Glutamatergic neuron (in vitro differentiated cells): ENCODE measurements at regions not wholly inside any gene's neighbourhood (a gene's known extent, or its start where the extent isn't known, plus 50 kb on each side); places are given as distances from the start of the nearest gene placed in this dataset.
A peak's percentile ranks its signal among the peaks of the same experiment; 100 is the strongest.

ENCODE experiments used
- DNase-seq: peaks from one replicate; pipeline ENCODE4 v3.0.0; 2022
- H3K27ac Mint-ChIP-seq: one replicate; pipeline ENCODE4 v1.8.0; 2020; ENCODE audit warnings: mild to moderate bottlenecking, mixed read lengths, inconsistent platforms; ENCODE audit not compliant: unreplicated experiment
- H3K27me3 Mint-ChIP-seq: one replicate; pipeline ENCODE4 v1.8.0; 2020; ENCODE audit warnings: mild to moderate bottlenecking, moderate library complexity, mixed read lengths, inconsistent platforms; ENCODE audit not compliant: unreplicated experiment
- H3K36me3 Mint-ChIP-seq: one replicate; pipeline ENCODE4 v1.8.0; 2020; ENCODE audit warnings: mild to moderate bottlenecking, mixed read lengths, inconsistent platforms; ENCODE audit not compliant: unreplicated experiment
- H3K4me1 Mint-ChIP-seq: one replicate; pipeline ENCODE4 v1.8.0; 2020; ENCODE audit warnings: mild to moderate bottlenecking, low read depth, mixed read lengths, inconsistent platforms; ENCODE audit not compliant: unreplicated experiment
- H3K4me3 Mint-ChIP-seq: one replicate; pipeline ENCODE4 v1.8.0; 2020; ENCODE audit warnings: mild to moderate bottlenecking, mixed read lengths, inconsistent platforms; ENCODE audit not compliant: unreplicated experiment
- H3K9me3 Mint-ChIP-seq: one replicate; pipeline ENCODE4 v1.8.0; 2020; ENCODE audit warnings: mild to moderate bottlenecking, moderate library complexity, mixed read lengths, inconsistent platforms; ENCODE audit not compliant: unreplicated experiment
- TF ChIP-seq, protein P1 (sequence below): fragments of 200-600 bp; sonication (generic); IDR thresholded peaks from one replicate; pipeline ENCODE4 v1.5.0; 2021; ENCODE audit not compliant: partially characterized antibody, unreplicated experiment

- Mint-ChIP-seq H3K9me3 (no peaks in the 10 kb centered on the region), H3K4me3 (no peak overlapping the region), H3K36me3 (no peaks in the 10 kb centered on the region), H3K4me1 (no peaks in the 10 kb centered on the region), H3K27me3 (no peaks in the 10 kb centered on the region), H3K27ac (no peak overlapping the region)
- DNase-seq = no peak
- TF ChIP-seq, protein P1, sequence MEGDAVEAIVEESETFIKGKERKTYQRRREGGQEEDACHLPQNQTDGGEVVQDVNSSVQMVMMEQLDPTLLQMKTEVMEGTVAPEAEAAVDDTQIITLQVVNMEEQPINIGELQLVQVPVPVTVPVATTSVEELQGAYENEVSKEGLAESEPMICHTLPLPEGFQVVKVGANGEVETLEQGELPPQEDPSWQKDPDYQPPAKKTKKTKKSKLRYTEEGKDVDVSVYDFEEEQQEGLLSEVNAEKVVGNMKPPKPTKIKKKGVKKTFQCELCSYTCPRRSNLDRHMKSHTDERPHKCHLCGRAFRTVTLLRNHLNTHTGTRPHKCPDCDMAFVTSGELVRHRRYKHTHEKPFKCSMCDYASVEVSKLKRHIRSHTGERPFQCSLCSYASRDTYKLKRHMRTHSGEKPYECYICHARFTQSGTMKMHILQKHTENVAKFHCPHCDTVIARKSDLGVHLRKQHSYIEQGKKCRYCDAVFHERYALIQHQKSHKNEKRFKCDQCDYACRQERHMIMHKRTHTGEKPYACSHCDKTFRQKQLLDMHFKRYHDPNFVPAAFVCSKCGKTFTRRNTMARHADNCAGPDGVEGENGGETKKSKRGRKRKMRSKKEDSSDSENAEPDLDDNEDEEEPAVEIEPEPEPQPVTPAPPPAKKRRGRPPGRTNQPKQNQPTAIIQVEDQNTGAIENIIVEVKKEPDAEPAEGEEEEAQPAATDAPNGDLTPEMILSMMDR = no peak
These were observed 392.9 kb downstream of the IPMK start for GRCh38 chr10:57874810-57875209.

DNA sequence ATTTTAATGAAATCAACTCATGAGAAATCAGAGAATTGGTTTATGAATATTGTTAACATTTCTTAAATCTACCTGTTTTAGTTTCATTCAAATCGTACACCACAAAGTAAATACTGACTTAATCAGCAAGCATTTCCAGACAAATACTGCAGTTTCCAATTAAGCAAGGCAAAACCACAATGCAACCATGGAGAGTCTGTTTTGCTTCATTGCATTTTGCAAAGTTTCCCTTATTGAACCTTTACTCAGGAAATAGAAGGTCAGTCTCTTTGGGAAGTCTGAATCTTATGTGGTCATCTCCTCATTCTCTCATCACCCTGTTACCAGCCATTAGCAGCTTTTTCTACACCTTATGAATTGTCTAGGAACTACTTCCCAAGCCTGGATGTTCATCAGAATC lies 400.5 kb downstream of the IPMK start:
- Mint-ChIP-seq H3K36me3 (no peaks in the 10 kb centered on the region), H3K9me3 (no peaks in the 10 kb centered on the region), H3K27me3 (peaks cover 3% of the 10 kb centered on the region), H3K27ac (no peak overlapping the region), H3K4me3 (no peak overlapping the region), H3K4me1 (no peaks in the 10 kb centered on the region)
- TF ChIP-seq, protein P1 = no peak
- DNase-seq = no peak

- no peak for DNase-seq
- H3K4me1 Mint-ChIP-seq = no peaks in the 10 kb centered on the region
These were observed 402.7 kb downstream of the IPMK start for GRCh38 chr10:57864765-57865680.

DNA sequence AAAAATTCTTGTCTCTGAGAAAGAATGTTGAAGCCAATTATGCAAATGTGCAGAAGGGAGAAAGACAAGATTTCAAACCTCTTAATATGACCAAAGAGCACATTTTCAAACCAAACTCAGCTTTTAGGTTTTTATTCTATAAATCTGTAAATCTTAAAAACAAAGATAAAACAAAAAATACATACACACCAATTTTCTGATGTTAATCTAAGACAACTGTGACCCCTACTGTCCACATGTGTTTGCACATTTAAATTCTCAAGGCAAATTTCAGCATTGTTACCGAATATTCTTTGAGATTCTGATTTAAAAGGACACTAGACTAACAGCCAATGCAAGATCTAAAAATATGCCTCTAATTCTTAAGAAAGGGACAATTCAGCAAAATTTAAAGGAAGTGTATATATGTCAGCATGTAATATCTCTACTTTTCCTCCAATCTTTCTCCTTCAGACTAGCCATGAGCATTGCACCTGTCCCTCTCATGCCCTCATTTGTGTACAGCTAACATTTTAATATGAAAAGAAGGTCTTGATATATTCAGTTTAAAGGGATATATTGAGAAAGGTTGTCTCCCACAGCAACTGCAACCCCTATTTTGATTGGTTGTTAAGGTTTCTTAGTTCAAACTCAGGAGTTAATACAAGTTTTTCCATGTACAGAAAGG lies 417.9 kb downstream of the IPMK start:
- no peak overlapping the region for H3K4me3 Mint-ChIP-seq
- TF ChIP-seq, protein P1 = peak; percentile 46
- peaks cover 2% of the 10 kb centered on the region for H3K9me3 Mint-ChIP-seq
- H3K36me3 Mint-ChIP-seq = no peaks in the 10 kb centered on the region
- H3K4me1 Mint-ChIP-seq = no peaks in the 10 kb centered on the region
- no peak for DNase-seq
- peaks cover 2% of the 10 kb centered on the region for H3K27me3 Mint-ChIP-seq
- no peak overlapping the region for H3K27ac Mint-ChIP-seq

More at GRCh38 chr10:57864765-57865680, 402.7 kb downstream of the IPMK start:
- TF ChIP-seq, protein P1 = no peak
- Mint-ChIP-seq H3K36me3 (no peaks in the 10 kb centered on the region), H3K27ac (no peak overlapping the region), H3K4me3 (no peak overlapping the region), H3K9me3 (no peaks in the 10 kb centered on the region), H3K27me3 (peaks cover 3% of the 10 kb centered on the region)
